Transverse colon (tissue), 4 donors: ENCODE measurements at regions not wholly inside any gene's neighbourhood (a gene's known extent, or its start where the extent isn't known, plus 50 kb on each side); places are given as distances from the start of the nearest gene placed in this dataset.

ENCODE experiments used
- EP300 ChIP-seq: sonication (generic); formaldehyde crosslinking; IDR thresholded peaks from one replicate; pipeline ENCODE4 v1.6.1; 2017; ENCODE audit warnings: antibody characterized with exemption, low read depth
- POLR2A ChIP-seq: fragments of 450-650 bp; IDR thresholded peaks from one replicate; pipeline ENCODE4 v1.6.1; 2016; ENCODE audit warnings: antibody characterized with exemption, mild to moderate bottlenecking, moderate library complexity
- POLR2AphosphoS5 ChIP-seq, 3 donors: sonication (generic); formaldehyde crosslinking; IDR thresholded peaks; one replicate each; pipeline ENCODE4 v1.6.1; 2016; ENCODE audit warnings: antibody characterized with exemption in 3 of 3
- TF ChIP-seq, protein P1 (sequence below), 5 experiments: fragments of 200-600 bp in 3 of 5; fragments of 450-650 bp in 2 of 5; sonication (generic) in 3 of 5; IDR thresholded peaks; 1 replicate in 2 of 5; 2 replicates in 3 of 5; pipeline ENCODE4 v1.5.1; 2016 to 2017; ENCODE audit warnings: antibody characterized with exemption in 5 of 5, inconsistent platforms in 3 of 5, mild to moderate bottlenecking in 2 of 5, moderate library complexity in 1 of 5

DNA sequence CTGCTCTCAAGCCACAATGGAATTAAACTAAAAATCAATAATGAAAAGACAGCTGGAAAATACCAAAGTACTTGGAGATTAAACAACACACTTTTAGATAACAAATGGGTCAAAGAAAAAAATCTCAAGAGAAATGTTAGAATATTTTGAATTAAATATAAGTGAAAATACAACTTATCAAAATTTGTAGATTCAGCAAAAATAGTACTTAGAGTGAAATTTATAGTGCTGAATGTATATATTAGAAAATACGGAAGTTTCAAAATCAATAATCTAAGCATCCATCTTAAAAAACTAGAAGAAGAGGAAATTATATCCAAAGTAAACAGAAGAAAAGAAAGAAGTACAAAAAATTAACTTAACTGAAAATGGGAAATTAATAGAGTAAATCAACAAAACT, 179.2 kb upstream of the CDH11 start:
- TF ChIP-seq, protein P1, sequence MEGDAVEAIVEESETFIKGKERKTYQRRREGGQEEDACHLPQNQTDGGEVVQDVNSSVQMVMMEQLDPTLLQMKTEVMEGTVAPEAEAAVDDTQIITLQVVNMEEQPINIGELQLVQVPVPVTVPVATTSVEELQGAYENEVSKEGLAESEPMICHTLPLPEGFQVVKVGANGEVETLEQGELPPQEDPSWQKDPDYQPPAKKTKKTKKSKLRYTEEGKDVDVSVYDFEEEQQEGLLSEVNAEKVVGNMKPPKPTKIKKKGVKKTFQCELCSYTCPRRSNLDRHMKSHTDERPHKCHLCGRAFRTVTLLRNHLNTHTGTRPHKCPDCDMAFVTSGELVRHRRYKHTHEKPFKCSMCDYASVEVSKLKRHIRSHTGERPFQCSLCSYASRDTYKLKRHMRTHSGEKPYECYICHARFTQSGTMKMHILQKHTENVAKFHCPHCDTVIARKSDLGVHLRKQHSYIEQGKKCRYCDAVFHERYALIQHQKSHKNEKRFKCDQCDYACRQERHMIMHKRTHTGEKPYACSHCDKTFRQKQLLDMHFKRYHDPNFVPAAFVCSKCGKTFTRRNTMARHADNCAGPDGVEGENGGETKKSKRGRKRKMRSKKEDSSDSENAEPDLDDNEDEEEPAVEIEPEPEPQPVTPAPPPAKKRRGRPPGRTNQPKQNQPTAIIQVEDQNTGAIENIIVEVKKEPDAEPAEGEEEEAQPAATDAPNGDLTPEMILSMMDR (IDR thresholded peaks at IDR 0.05): no peak
- TF ChIP-seq POLR2A (no peak), EP300 (no peak), POLR2AphosphoS5 (IDR thresholded peaks at IDR 0.05) (no peak)
